IMR-90 (cell line): ENCODE measurements at regions not wholly inside any gene's neighbourhood (a gene's known extent, or its start where the extent isn't known, plus 50 kb on each side); places are given as distances from the start of the nearest gene placed in this dataset.

Experiments used
- BHLHE40 ChIP-seq: fragments of 150-350 bp; IDR thresholded peaks from 2 replicates; pipeline ENCODE4 v1.6.1; 2016; ENCODE audit warnings: mild to moderate bottlenecking, low read depth, low read length
- CEBPB ChIP-seq: IDR thresholded peaks from 2 replicates; pipeline ENCODE4 v1.6.1; 2012; ENCODE audit warnings: low read depth, low read length, improper control_type of control experiment
- CHD1 ChIP-seq: IDR thresholded peaks from 2 replicates; pipeline ENCODE4 v1.6.1; 2012; ENCODE audit warnings: low read depth, low read length, improper control_type of control experiment
- MAZ ChIP-seq: IDR thresholded peaks from 2 replicates; pipeline ENCODE4 v1.6.1; 2012; ENCODE audit warnings: low read depth, mild to moderate bottlenecking, low read length, improper control_type of control experiment, moderate library complexity, borderline replicate concordance
- NFE2L2 ChIP-seq: fragments of 150-350 bp; IDR thresholded peaks from 2 replicates; pipeline ENCODE4 v1.6.1; 2016; ENCODE audit warnings: low read depth, mild to moderate bottlenecking, low read length
- POLR2A ChIP-seq: IDR thresholded peaks from 2 replicates; pipeline ENCODE4 v1.6.1; 2012; ENCODE audit warnings: mild to moderate bottlenecking, low read depth, low read length
- RAD21 ChIP-seq: IDR thresholded peaks from 2 replicates; pipeline ENCODE4 v1.6.1; 2012; ENCODE audit warnings: low read length, improper control_type of control experiment
- RCOR1 ChIP-seq: IDR thresholded peaks from 2 replicates; pipeline ENCODE4 v1.6.1; 2012; ENCODE audit warnings: mild to moderate bottlenecking, low read length, improper control_type of control experiment; ENCODE audit not compliant: insufficient replicate concordance
- RFX5 ChIP-seq: IDR thresholded peaks from 2 replicates; pipeline ENCODE4 v1.8.0; 2012; ENCODE audit warnings: low read depth, mild to moderate bottlenecking, low read length, moderate library complexity
- SMC3 ChIP-seq: fragments of 150-350 bp; IDR thresholded peaks from 2 replicates; pipeline ENCODE4 v1.6.1; 2016; ENCODE audit warnings: low read depth, mild to moderate bottlenecking, antibody characterized with exemption, low read length, moderate library complexity
- TF ChIP-seq, protein P1 (sequence below): conservative IDR thresholded peaks from 2 replicates; pipeline ENCODE4 v1.5.1; 2012; ENCODE audit warnings: mild to moderate bottlenecking, low read depth, low read length, improper control_type of control experiment
- TF ChIP-seq, protein P2 (sequence below): fragments of 150-350 bp; IDR thresholded peaks from 2 replicates; pipeline ENCODE4 v1.6.1; 2017; ENCODE audit warnings: mild to moderate bottlenecking, antibody characterized with exemption, low read length, low read depth

DNA sequence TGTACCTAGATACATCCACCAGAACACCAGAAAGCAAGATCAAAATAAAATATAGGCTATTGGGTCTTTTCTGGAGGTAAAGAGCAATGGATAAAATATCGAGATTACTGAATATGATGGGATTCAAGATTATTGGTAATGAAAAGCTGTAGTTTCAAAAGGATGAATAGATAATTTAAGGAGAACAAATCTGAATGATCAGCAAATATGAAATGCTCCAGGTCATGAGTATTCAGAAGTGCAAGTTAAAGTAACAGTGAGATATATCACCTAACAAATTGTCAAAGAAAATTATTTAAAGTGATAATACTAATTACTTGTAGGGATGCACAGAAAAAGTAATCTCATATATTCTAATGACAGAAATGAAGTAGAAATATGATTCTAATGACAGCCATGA is 409.6 kb upstream of the MDFIC2 start:
- TF ChIP-seq, protein P1, sequence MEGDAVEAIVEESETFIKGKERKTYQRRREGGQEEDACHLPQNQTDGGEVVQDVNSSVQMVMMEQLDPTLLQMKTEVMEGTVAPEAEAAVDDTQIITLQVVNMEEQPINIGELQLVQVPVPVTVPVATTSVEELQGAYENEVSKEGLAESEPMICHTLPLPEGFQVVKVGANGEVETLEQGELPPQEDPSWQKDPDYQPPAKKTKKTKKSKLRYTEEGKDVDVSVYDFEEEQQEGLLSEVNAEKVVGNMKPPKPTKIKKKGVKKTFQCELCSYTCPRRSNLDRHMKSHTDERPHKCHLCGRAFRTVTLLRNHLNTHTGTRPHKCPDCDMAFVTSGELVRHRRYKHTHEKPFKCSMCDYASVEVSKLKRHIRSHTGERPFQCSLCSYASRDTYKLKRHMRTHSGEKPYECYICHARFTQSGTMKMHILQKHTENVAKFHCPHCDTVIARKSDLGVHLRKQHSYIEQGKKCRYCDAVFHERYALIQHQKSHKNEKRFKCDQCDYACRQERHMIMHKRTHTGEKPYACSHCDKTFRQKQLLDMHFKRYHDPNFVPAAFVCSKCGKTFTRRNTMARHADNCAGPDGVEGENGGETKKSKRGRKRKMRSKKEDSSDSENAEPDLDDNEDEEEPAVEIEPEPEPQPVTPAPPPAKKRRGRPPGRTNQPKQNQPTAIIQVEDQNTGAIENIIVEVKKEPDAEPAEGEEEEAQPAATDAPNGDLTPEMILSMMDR: no peak
- TF ChIP-seq RCOR1 (no peak), POLR2A (no peak), RAD21 (no peak), RFX5 (no peak), NFE2L2 (no peak), MAZ (no peak), CEBPB (no peak), BHLHE40 (no peak), CHD1 (no peak), SMC3 (no peak)
- TF ChIP-seq, protein P2, sequence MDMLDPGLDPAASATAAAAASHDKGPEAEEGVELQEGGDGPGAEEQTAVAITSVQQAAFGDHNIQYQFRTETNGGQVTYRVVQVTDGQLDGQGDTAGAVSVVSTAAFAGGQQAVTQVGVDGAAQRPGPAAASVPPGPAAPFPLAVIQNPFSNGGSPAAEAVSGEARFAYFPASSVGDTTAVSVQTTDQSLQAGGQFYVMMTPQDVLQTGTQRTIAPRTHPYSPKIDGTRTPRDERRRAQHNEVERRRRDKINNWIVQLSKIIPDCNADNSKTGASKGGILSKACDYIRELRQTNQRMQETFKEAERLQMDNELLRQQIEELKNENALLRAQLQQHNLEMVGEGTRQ: no peak
